PC-9 (cell line): ENCODE measurements at regions not wholly inside any gene's neighbourhood (a gene's known extent, or its start where the extent isn't known, plus 50 kb on each side); places are given as distances from the start of the nearest gene placed in this dataset.

Source experiments
- CTCF ChIP-seq: fragments of 200-600 bp; sonication (generic); conservative IDR thresholded peaks from 2 replicates; pipeline ENCODE4 v1.6.1; 2017; ENCODE audit warnings: mixed run types, antibody characterized with exemption, mild to moderate bottlenecking, moderate library complexity
- EZH2 ChIP-seq: fragments of 200-600 bp; sonication (generic); IDR thresholded peaks from 2 replicates; pipeline ENCODE4 v1.8.0; 2017; ENCODE audit warnings: antibody characterized with exemption, low read depth

GRCh38 chr1:218667781-218668516 is 322.8 kb downstream of the TGFB2 start:
- no peak for TF ChIP-seq CTCF
- TF ChIP-seq EZH2, result no peak
